Endothelial cell of umbilical vein (primary cell): ENCODE measurements at regions not wholly inside any gene's neighbourhood (a gene's known extent, or its start where the extent isn't known, plus 50 kb on each side); places are given as distances from the start of the nearest gene placed in this dataset.

ENCODE experiments used
- BruUV-seq: library from RNA; stranded (reverse); fragments of 400-500 nt; replicated peaks from 2 replicates; lab custom pipeline; 2021; lab: Mats Ljungman, UMichigan
- CTCF ChIA-PET: fragments of 300-600, 350-600 bp; sonication (Branson Sonifier 250); formaldehyde crosslinking; loops from one replicate; lab custom pipeline; 2021; ENCODE audit warnings: antibody characterized with exemption, inconsistent platforms; lab: Charles Lee
- POLR2A ChIA-PET: fragments of 300-600, 350-600 bp; sonication (Branson Sonifier 250); formaldehyde crosslinking; loops from one replicate; lab custom pipeline; 2021; ENCODE audit warnings: antibody characterized with exemption, inconsistent platforms; lab: Charles Lee
- DNase-seq: peaks from one replicate; pipeline ENCODE4 v3.0.0-alpha.2; 2011; ENCODE audit warnings: low read depth, low spot score
- FAIRE-seq: peaks from 2 replicates; lab custom pipeline; 2011; peaks lifted over from hg19 to GRCh38; lab: Jason Lieb, UNC
- H2AFZ ChIP-seq: 2 replicates; pipeline ENCODE4 v1.6.0; 2012; ENCODE audit warnings: low read depth, low read length, control low read depth, inconsistent platforms
- H3K27ac ChIP-seq: 2 replicates; pipeline ENCODE4 v1.5.1; 2011; ENCODE audit warnings: low read depth, mild to moderate bottlenecking, control low read depth, low read length, moderate library complexity; ENCODE audit not compliant: insufficient read depth
- H3K27me3 ChIP-seq, 2 experiments: 2 replicates each; pipeline versions ENCODE4 v1.6.0 to v1.6.1; 2011; ENCODE audit warnings: low read length in 2 of 2, mixed read lengths in 1 of 2; ENCODE audit not compliant: control insufficient read depth in 2 of 2, insufficient read depth in 2 of 2
- H3K36me3 ChIP-seq, 2 experiments: 2 replicates in 1 of 2; 3 replicates in 1 of 2; pipeline ENCODE4 v1.5.1; 2011; ENCODE audit warnings: low read length in 2 of 2, mild to moderate bottlenecking in 1 of 2, moderate library complexity in 1 of 2; ENCODE audit not compliant: control insufficient read depth in 2 of 2, insufficient read depth in 2 of 2; ENCODE audit errors: extremely low read depth in 1 of 2
- H3K4me1 ChIP-seq: 3 replicates; pipeline ENCODE4 v1.5.1; 2011; ENCODE audit warnings: mild to moderate bottlenecking, low read length; ENCODE audit not compliant: control insufficient read depth, insufficient read depth; ENCODE audit errors: extremely low read depth
- H3K4me2 ChIP-seq: 2 replicates; pipeline ENCODE4 v1.6.1; 2011; ENCODE audit warnings: low read length, control low read depth, mixed read lengths; ENCODE audit not compliant: insufficient read depth
- H3K4me3 ChIP-seq, 3 experiments: fragments of 200-600 bp in 1 of 3; sonication (generic), shearing (Covaris generic) in 1 of 3; replicated peaks in 1 of 3; 2 replicates each; pipeline ENCODE4 v1.5.1; 2011 to 2016; ENCODE audit warnings: control low read depth in 3 of 3, low read length in 3 of 3, mild to moderate bottlenecking in 2 of 3, inconsistent platforms in 1 of 3, low read depth in 1 of 3, moderate library complexity in 1 of 3; ENCODE audit not compliant: insufficient read depth in 1 of 3
- H3K79me2 ChIP-seq: 2 replicates; pipeline ENCODE4 v1.6.0; 2012; ENCODE audit warnings: low read length, inconsistent platforms; ENCODE audit not compliant: control insufficient read depth, insufficient read depth
- H3K9ac ChIP-seq: replicated peaks from 2 replicates; pipeline ENCODE3; 2011; ENCODE audit warnings: low read length, control low read depth; ENCODE audit not compliant: insufficient read depth; ENCODE audit errors: extremely low read depth
- H3K9me1 ChIP-seq: replicated peaks from 3 replicates; pipeline ENCODE4 v1.6.0; 2011; ENCODE audit warnings: mild to moderate bottlenecking, low read length; ENCODE audit not compliant: control insufficient read depth, insufficient read depth; ENCODE audit errors: extremely low read depth
- H3K9me3 ChIP-seq: replicated peaks from 2 replicates; pipeline ENCODE4 v1.5.1; 2012; ENCODE audit warnings: low read length, inconsistent platforms; ENCODE audit not compliant: control insufficient read depth, insufficient read depth
- H4K20me1 ChIP-seq: replicated peaks from 2 replicates; pipeline ENCODE3; 2011; ENCODE audit warnings: mild to moderate bottlenecking, low read length; ENCODE audit not compliant: control insufficient read depth, insufficient read depth; ENCODE audit errors: extremely low read depth
- EZH2 ChIP-seq: IDR thresholded peaks from 2 replicates; pipeline ENCODE4 v1.6.1; 2012; ENCODE audit warnings: borderline replicate concordance, low read depth, mild to moderate bottlenecking, moderate library complexity, low read length, inconsistent platforms; ENCODE audit not compliant: severe bottlenecking
- FOS ChIP-seq: IDR thresholded peaks from 2 replicates; pipeline ENCODE4 v1.6.1; 2011; ENCODE audit warnings: mild to moderate bottlenecking, low read length, moderate library complexity, borderline replicate concordance; ENCODE audit not compliant: insufficient read depth
- GATA2 ChIP-seq: IDR thresholded peaks from 2 replicates; pipeline ENCODE4 v1.7.0; 2011; ENCODE audit warnings: low read depth, mild to moderate bottlenecking, moderate library complexity, mixed read lengths, low read length; ENCODE audit not compliant: insufficient read length, insufficient read depth
- JUN ChIP-seq: IDR thresholded peaks from 2 replicates; pipeline ENCODE4 v1.6.1; 2011; ENCODE audit warnings: borderline replicate concordance, low read depth; ENCODE audit not compliant: insufficient read length, insufficient read depth
- MYC ChIP-seq: IDR thresholded peaks from one replicate; pipeline ENCODE4 v1.6.1; 2011; ENCODE audit warnings: mild to moderate bottlenecking, low read depth, low read length
- POLR2A ChIP-seq: IDR thresholded peaks from 2 replicates; pipeline ENCODE4 v1.6.1; 2012; ENCODE audit warnings: low read depth, mild to moderate bottlenecking, control low read depth, low read length
- POLR2AphosphoS5 ChIP-seq: IDR thresholded peaks from 2 replicates; pipeline ENCODE4 v1.6.1; 2012; ENCODE audit warnings: low read depth, mild to moderate bottlenecking, control low read depth, low read length, moderate library complexity; ENCODE audit not compliant: insufficient read depth
- dilution Hi-C: fragments of 300-500 bp; cut with MboI; formaldehyde crosslinking; loops from one replicate; pipeline ENCODE4 v1.15.0; 2019; ENCODE audit warnings: low sequenced_read_pairs; ENCODE audit not compliant: extremely low pct_ligation_motif_present
- intact Hi-C: fragments of 100-400 bp; cut with micrococcal nuclease; formaldehyde crosslinking; loops from one replicate; pipeline ENCODE4 v1.10.0; 2022
- TF ChIP-seq, protein P1 (sequence below), 2 donors: IDR thresholded peaks; 1 replicate in 1 of 2; 2 replicates in 1 of 2; pipeline ENCODE4 v1.5.1; 2011; ENCODE audit warnings: low read length in 2 of 2, mild to moderate bottlenecking in 2 of 2, moderate library complexity in 2 of 2, control low read depth in 1 of 2, inconsistent platforms in 1 of 2, low read depth in 1 of 2; ENCODE audit not compliant: insufficient read depth in 1 of 2; ENCODE audit errors: extremely low read depth in 1 of 2
- TF ChIP-seq, protein P2 (sequence below): IDR thresholded peaks from 2 replicates; pipeline ENCODE4 v1.6.1; 2011; ENCODE audit not compliant: insufficient read depth, insufficient read length

DNA sequence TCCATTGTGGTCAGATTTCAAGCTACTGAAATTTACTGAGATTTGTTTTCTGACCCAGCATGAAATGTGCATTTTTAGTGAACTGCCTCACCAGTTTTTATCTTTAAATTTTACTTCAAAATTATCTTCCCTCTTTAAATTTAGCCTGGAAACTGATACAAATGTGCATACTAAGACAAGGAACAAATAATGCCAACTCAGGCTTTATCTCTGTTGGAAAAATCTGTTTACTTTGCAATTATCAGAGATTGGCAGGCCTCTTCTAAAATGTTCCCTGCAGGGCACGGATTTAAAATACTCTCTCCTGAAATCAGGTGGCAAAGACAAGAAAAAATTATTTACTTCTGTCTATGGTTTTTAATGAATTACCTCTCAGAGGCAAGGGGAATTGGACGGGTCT, 151.0 kb upstream of the PTCH1 start:
- Histone ChIP-seq H2AFZ (no peak overlapping the region), H3K27ac (no peak overlapping the region), H3K4me2 (no peak overlapping the region), H3K79me2 (no peaks in the 10 kb centered on the region), H3K4me1 (no peaks in the 10 kb centered on the region), H3K36me3 (no peaks in the 10 kb centered on the region), H3K27me3 (peaks cover 1 to 8% of the 10 kb centered on the region in 2 experiments), H4K20me1 (no peaks in the 10 kb centered on the region), H3K9ac (no peak overlapping the region), H3K9me3 (no peaks in the 10 kb centered on the region), H3K4me3 (no peak overlapping the region), H3K9me1 (no peaks in the 10 kb centered on the region)
- CTCF ChIA-PET, result interaction anchor here (1.0 kb wide), 1 partner anchor 18 kb away, joined by 3 read pairs; no protein-coding TSS in a partner anchor
- intact Hi-C loops, result no loop called here
- DNase-seq, result no peak
- no peak for TF ChIP-seq POLR2A
- no peak for TF ChIP-seq EZH2
- no peak for TF ChIP-seq GATA2
- no peak for TF ChIP-seq MYC
- TF ChIP-seq, protein P1, sequence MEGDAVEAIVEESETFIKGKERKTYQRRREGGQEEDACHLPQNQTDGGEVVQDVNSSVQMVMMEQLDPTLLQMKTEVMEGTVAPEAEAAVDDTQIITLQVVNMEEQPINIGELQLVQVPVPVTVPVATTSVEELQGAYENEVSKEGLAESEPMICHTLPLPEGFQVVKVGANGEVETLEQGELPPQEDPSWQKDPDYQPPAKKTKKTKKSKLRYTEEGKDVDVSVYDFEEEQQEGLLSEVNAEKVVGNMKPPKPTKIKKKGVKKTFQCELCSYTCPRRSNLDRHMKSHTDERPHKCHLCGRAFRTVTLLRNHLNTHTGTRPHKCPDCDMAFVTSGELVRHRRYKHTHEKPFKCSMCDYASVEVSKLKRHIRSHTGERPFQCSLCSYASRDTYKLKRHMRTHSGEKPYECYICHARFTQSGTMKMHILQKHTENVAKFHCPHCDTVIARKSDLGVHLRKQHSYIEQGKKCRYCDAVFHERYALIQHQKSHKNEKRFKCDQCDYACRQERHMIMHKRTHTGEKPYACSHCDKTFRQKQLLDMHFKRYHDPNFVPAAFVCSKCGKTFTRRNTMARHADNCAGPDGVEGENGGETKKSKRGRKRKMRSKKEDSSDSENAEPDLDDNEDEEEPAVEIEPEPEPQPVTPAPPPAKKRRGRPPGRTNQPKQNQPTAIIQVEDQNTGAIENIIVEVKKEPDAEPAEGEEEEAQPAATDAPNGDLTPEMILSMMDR (IDR thresholded peaks at IDR 0.05; ENCODE audit: extremely low read depth in 1 of 2, insufficient read depth in 1 of 2, low read depth in 1 of 2, low read length in 2 of 2), result no peak
- no peak for TF ChIP-seq JUN
- TF ChIP-seq POLR2AphosphoS5, result no peak
- no peak for TF ChIP-seq FOS
- TF ChIP-seq, protein P2, sequence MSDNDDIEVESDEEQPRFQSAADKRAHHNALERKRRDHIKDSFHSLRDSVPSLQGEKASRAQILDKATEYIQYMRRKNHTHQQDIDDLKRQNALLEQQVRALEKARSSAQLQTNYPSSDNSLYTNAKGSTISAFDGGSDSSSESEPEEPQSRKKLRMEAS, result no peak
- dilution Hi-C loops, result no loop called here
- no peak for FAIRE-seq
- POLR2A ChIA-PET, result interaction anchor here (0.6 kb wide), 1 partner anchor 162 kb away, joined by 3 read pairs; no protein-coding TSS in a partner anchor
- BruUV-seq, result no TSS peak
